ENCODE measurements at regions not wholly inside any gene's neighbourhood (a gene's known extent, or its start where the extent isn't known, plus 50 kb on each side); places are given as distances from the start of the nearest gene placed in this dataset.

GRCh38 chr10:4216726-4217125, 431.7 kb upstream of the KLF6 start:
- TF ChIP-seq CTCF (IDR thresholded peaks at IDR 0.05; ENCODE audit: borderline replicate concordance, extremely low read depth, low read length, poor library complexity, severe bottlenecking) (no peak), EZH2 (IDR thresholded peaks at IDR 0.05; ENCODE audit: borderline replicate concordance, low read depth, low read length, severe bottlenecking) (no peak)

Measured in DND-41 (cell line).